Erythroblast (primary cell): ENCODE measurements at regions not wholly inside any gene's neighbourhood (a gene's known extent, or its start where the extent isn't known, plus 50 kb on each side); places are given as distances from the start of the nearest gene placed in this dataset.

Source experiments
- GATA1 ChIP-seq: IDR thresholded peaks from 2 replicates; pipeline ENCODE4 v1.6.1; 2011; ENCODE audit warnings: low read depth, mild to moderate bottlenecking, control low read depth, low read length, moderate library complexity
- POLR2A ChIP-seq: IDR thresholded peaks from 2 replicates; pipeline ENCODE4 v1.6.1; 2011; ENCODE audit warnings: mild to moderate bottlenecking, low read length

DNA sequence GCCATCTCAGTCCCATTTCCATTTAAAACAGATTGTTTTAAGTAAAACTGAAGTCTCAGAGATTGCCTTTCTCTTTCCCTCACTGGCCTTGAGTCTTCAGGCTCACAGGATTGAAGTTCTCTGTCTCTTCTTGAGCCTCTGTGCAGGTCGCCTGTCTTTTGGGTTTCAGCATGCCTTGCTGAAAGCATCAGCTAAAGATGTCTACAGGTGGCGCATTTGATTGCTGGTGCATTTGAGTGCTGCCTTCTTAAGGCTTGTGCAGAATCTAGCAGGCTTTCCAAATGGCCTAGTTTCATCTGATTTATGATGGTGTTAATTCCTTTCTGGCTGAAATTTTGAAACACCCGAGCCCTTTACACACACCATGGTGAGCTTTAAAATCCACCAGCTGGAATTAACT is 1062.2 kb upstream of the FBXO33 start:
- TF ChIP-seq POLR2A (no peak), GATA1 (no peak)
